MG63 (cell line): ENCODE measurements at regions not wholly inside any gene's neighbourhood (a gene's known extent, or its start where the extent isn't known, plus 50 kb on each side); places are given as distances from the start of the nearest gene placed in this dataset.

Experiments
- DNase-seq: peaks from one replicate; pipeline ENCODE4 v3.0.0-alpha.2; 2020
- H3K27me3 ChIP-seq: fragments of 250-450 bp; sonication (Bioruptor Pico); 2 replicates; pipeline ENCODE4 v1.5.1; 2020; ENCODE audit warnings: mild to moderate bottlenecking, moderate library complexity
- H3K36me3 ChIP-seq: fragments of 250-450 bp; sonication (Bioruptor Pico); 2 replicates; pipeline ENCODE4 v1.5.1; 2020; ENCODE audit warnings: mild to moderate bottlenecking, moderate library complexity
- H3K4me3 ChIP-seq: fragments of 250-450 bp; sonication (Bioruptor Pico); 2 replicates; pipeline ENCODE4 v1.5.1; 2020; ENCODE audit warnings: mild to moderate bottlenecking, moderate library complexity
- H3K9me3 ChIP-seq: fragments of 250-450 bp; sonication (Bioruptor Pico); 2 replicates; pipeline ENCODE4 v1.5.1; 2020; ENCODE audit warnings: mild to moderate bottlenecking, moderate library complexity

- Histone ChIP-seq H3K9me3 (no peaks in the 10 kb centered on the region), H3K27me3 (no peaks in the 10 kb centered on the region), H3K4me3 (no peak overlapping the region), H3K36me3 (no peaks in the 10 kb centered on the region)
- DNase-seq: no peak
These were observed 84.0 kb downstream of the RDH14 start for GRCh38 chr2:18476484-18476883.

DNA sequence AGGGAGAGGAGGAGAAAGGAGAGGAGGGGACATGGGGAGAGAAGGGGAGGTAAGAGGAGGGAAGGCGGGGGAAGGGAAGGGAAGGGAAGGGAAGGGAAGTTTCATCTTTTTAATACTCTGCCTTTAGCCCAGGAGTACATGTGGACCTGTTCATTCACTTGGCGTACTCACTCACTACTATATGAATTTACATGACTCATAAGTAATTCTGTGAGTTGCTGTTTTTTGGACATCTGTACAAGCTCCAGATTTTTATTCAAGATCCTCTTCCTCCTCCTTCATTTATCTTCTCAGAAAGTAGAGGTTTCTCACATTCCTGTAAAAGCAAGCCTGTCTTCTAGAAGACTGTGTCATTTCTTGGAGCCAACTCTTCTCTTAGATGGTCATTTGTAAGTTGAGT, 84.6 kb downstream of the RDH14 start:
- H3K9me3 ChIP-seq: no peaks in the 10 kb centered on the region
- H3K36me3 ChIP-seq: no peaks in the 10 kb centered on the region
- no peaks in the 10 kb centered on the region for H3K27me3 ChIP-seq
- no peak for DNase-seq
- H3K4me3 ChIP-seq: no peak overlapping the region

DNA sequence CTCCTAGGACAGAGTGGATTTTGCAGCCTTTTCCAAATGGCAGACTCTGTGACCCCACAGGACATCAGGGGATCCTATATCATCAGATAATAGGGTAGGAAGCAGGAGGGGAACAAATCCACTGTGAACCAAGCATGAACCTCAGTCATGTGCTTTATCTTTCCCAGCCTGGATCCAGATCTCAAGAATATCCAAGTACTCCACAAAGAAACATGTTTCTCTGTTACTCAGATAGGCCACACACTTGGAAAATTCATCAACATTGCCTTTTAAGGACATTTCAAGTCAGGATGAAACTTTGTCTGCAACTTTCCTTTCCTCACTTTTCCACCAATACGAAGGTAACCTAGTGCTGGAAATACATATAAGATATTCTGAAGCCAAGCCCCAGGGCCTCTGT, 85.8 kb downstream of the RDH14 start:
- DNase-seq: no peak
- no peaks in the 10 kb centered on the region for H3K36me3 ChIP-seq
- no peaks in the 10 kb centered on the region for H3K9me3 ChIP-seq
- no peaks in the 10 kb centered on the region for H3K27me3 ChIP-seq
- H3K4me3 ChIP-seq: no peak overlapping the region

GRCh38 chr2:18473241-18474181, 86.9 kb downstream of the RDH14 start:
- Histone ChIP-seq H3K27me3 (no peaks in the 10 kb centered on the region), H3K36me3 (no peaks in the 10 kb centered on the region), H3K9me3 (no peaks in the 10 kb centered on the region), H3K4me3 (no peak overlapping the region)
- peak; percentile 80 for DNase-seq

- H3K9me3 ChIP-seq: no peaks in the 10 kb centered on the region
- no peak for DNase-seq
- H3K27me3 ChIP-seq: no peaks in the 10 kb centered on the region
- no peak overlapping the region for H3K4me3 ChIP-seq
- H3K36me3 ChIP-seq: no peaks in the 10 kb centered on the region
These were observed 92.6 kb downstream of the RDH14 start for GRCh38 chr2:18467749-18468360.

DNA sequence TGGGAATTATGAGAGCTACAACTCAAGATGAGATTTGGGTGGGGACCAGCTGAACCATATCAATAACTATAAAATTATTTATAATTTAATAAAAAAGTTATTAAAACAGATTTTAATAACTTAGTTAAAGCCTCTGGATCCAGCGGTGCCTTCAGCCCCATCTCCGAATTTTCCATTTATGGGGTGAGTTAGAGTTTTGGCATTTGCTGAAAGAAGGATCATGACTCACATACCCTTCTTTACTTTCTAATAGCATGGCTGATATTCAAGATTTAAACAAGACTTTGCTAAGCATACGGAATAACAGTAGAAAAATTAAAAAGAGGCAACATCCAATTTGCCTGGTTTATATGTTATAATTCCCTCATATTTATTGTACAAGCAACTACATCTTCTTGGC, 94.5 kb downstream of the RDH14 start:
- Histone ChIP-seq H3K4me3 (no peak overlapping the region), H3K36me3 (no peaks in the 10 kb centered on the region), H3K9me3 (no peaks in the 10 kb centered on the region), H3K27me3 (no peaks in the 10 kb centered on the region)
- no peak for DNase-seq

- no peak for DNase-seq
- Histone ChIP-seq H3K4me3 (no peak overlapping the region), H3K27me3 (no peaks in the 10 kb centered on the region), H3K9me3 (no peaks in the 10 kb centered on the region), H3K36me3 (no peaks in the 10 kb centered on the region)
These were observed 95.5 kb downstream of the RDH14 start for GRCh38 chr2:18464913-18465312.

DNA sequence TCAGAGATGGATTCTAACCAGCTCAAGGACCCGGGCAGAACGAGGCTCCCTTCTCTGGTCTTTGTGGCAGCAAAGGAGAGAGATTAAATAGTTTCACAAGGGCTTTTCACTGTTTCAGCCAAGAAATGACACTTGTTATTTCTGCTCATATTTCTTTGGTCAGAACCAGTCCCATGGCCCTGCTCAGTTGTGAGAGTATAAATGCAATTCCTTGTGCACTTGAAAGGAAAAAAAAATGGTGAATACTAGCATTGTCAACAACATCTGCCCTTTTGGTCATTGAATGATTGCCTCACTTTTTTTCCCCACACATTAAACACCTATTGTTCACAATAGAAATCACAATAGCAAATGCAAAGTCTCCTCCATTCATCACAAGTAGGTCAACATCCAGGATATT, 104.4 kb downstream of the RDH14 start:
- no peaks in the 10 kb centered on the region for H3K27me3 ChIP-seq
- H3K9me3 ChIP-seq: no peaks in the 10 kb centered on the region; the same call in 1 of the 2 replicates
- DNase-seq: no peak
- no peaks in the 10 kb centered on the region for H3K36me3 ChIP-seq
- no peak overlapping the region for H3K4me3 ChIP-seq

- no peaks in the 10 kb centered on the region for H3K27me3 ChIP-seq
- peak; percentile 36 for DNase-seq
- H3K36me3 ChIP-seq: no peaks in the 10 kb centered on the region
- H3K9me3 ChIP-seq: no peaks in the 10 kb centered on the region; the same call in 1 of the 2 replicates
- H3K4me3 ChIP-seq: no peak overlapping the region
These were observed 105.1 kb downstream of the RDH14 start for GRCh38 chr2:18455236-18455862.

DNA sequence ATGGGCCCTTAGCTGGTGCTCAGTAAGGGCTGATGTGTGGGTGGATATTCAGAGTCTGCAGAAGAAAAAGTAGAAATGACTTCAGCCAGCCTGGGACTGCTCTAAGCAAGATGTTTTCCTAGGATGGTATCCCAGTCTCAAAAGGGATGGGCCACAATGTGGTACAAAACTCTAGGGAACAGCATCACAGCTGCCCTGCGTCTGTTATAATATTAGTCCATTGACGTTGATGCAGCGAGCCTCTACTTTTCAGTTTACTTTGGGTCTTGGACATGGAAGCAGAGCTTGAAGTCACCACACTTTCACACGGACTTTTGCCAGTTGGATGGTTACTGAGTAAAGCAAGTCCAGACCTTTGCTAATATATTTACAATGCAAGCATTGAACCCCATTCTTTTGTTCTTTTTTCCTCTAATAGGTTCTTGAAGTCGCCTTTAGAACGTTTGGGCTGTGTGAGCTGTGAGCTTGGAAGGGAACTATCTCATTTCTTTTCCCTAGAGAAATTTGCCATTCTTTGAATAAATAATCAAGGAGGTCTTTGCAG, 105.7 kb downstream of the RDH14 start:
- no peaks in the 10 kb centered on the region for H3K36me3 ChIP-seq
- DNase-seq: no peak
- H3K27me3 ChIP-seq: no peaks in the 10 kb centered on the region
- no peaks in the 10 kb centered on the region; the same call in 1 of the 2 replicates for H3K9me3 ChIP-seq
- no peak overlapping the region for H3K4me3 ChIP-seq

- no peaks in the 10 kb centered on the region for H3K27me3 ChIP-seq
- no peak overlapping the region for H3K4me3 ChIP-seq
- DNase-seq: no peak
- no peaks in the 10 kb centered on the region for H3K36me3 ChIP-seq
- H3K9me3 ChIP-seq: no peaks in the 10 kb centered on the region
These were observed 113.7 kb downstream of the RDH14 start for GRCh38 chr2:18446715-18447114.

DNA sequence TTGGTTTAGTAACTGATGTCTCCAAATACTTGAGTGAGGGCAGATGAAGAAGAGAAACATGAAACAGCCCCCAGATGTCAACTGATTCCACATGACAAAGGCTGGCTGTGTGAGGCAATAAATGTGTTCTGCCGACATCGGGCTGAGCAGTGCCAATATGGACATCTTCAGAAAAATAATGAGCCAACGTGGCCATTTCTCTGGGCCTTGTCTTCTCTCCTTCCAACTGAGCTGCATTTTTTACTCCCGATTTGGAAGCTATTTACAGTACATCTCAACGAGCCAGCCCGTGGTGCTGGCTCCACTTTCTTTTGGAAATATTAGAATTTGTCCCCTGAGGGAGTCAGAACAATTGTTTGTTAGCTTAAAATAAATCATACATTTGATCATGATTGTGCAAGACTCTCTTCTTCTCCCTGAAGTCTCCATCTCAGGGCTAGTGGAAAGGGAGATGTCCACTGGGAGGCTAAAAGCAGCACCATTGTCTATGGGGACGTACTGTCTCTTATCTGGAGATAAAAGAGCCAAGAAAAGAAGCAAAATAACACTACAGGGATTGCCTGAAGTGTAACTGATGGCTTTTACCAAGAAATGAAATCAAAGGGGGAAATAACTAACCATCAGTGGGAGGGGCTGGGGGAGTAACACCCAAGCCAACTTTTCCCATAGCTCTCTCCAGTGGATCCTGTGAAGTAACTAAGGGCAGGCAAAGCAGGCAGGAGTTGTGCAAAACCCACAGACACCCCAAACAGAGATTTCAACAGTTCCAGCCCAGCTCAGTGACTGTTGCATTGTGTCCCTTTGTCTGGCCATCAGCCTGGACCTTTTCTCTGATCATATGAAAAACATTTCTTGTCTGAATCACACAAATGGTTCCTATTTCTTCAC, 114.8 kb downstream of the RDH14 start:
- H3K4me3 ChIP-seq: no peak overlapping the region
- no peaks in the 10 kb centered on the region for H3K27me3 ChIP-seq
- no peaks in the 10 kb centered on the region for H3K9me3 ChIP-seq
- DNase-seq: no peak
- H3K36me3 ChIP-seq: no peaks in the 10 kb centered on the region

DNA sequence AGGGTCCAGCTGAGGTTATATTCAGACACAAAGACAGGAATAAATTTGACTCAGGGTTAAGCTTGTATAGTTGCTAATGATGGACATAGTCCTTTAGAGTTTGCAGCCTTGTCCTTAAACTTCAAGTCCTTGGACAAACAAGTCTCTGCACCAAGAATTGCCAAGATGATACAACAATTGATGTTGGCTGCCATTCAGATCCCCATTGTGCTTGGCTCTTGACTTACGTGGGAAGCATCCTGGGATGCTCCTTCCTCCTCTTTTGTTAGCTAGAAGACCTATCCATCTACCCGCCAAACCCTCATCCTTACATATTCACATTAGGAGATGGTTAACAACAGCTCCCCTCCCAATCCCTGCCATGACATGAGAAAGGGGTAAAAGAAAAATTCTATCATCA, 115.6 kb downstream of the RDH14 start:
- Histone ChIP-seq H3K9me3 (no peaks in the 10 kb centered on the region), H3K27me3 (no peaks in the 10 kb centered on the region), H3K36me3 (no peaks in the 10 kb centered on the region), H3K4me3 (no peak overlapping the region)
- DNase-seq: no peak

- no peak overlapping the region for H3K4me3 ChIP-seq
- DNase-seq: no peak
- H3K27me3 ChIP-seq: no peaks in the 10 kb centered on the region
- H3K9me3 ChIP-seq: no peaks in the 10 kb centered on the region
- no peaks in the 10 kb centered on the region for H3K36me3 ChIP-seq
These were observed 118.9 kb downstream of the RDH14 start for GRCh38 chr2:18441583-18441982.

- DNase-seq: no peak
- Histone ChIP-seq H3K27me3 (no peaks in the 10 kb centered on the region), H3K4me3 (no peak overlapping the region), H3K9me3 (no peaks in the 10 kb centered on the region), H3K36me3 (no peaks in the 10 kb centered on the region)
These were observed 119.7 kb downstream of the RDH14 start for GRCh38 chr2:18440777-18441176.

DNA sequence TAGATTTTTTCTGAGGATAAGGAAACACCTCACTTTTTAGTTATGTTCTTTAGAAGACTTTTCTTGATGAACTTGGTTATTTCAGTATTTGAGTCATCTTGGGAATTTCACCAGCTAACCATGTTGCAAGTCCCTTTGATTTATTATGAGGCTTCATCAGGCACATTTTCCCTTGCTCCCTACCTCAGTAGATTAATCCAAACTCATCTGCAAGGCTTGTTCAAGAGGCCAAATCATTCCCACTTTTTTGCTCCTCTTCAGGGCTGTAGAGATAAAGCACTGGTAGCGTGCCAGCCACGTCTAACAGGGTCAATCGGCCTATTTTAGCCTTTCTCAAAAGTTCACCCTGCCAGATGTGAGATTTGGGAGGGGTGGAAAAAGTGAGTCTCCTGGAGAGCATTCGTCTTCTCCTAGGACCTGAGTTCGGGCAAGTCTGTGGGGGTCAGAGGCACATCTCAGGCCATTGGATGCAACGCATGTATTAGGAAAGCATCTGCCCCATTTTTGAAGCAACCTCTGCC, 120.3 kb downstream of the RDH14 start:
- no peak for DNase-seq
- Histone ChIP-seq H3K9me3 (no peaks in the 10 kb centered on the region), H3K27me3 (no peaks in the 10 kb centered on the region), H3K4me3 (no peak overlapping the region), H3K36me3 (no peaks in the 10 kb centered on the region)
